ENCODE measurements at regions not wholly inside any gene's neighbourhood (a gene's known extent, or its start where the extent isn't known, plus 50 kb on each side); places are given as distances from the start of the nearest gene placed in this dataset.

- no peak for TF ChIP-seq CTCF (IDR thresholded peaks at IDR 0.05)
- TF ChIP-seq POLR2A (IDR thresholded peaks at IDR 0.05), result no peak
Measured at GRCh38 chr5:102106599-102106998, 189.5 kb downstream of the SLCO4C1 start.
